ENCODE measurements at regions not wholly inside any gene's neighbourhood (a gene's known extent, or its start where the extent isn't known, plus 50 kb on each side); places are given as distances from the start of the nearest gene placed in this dataset.

DNA sequence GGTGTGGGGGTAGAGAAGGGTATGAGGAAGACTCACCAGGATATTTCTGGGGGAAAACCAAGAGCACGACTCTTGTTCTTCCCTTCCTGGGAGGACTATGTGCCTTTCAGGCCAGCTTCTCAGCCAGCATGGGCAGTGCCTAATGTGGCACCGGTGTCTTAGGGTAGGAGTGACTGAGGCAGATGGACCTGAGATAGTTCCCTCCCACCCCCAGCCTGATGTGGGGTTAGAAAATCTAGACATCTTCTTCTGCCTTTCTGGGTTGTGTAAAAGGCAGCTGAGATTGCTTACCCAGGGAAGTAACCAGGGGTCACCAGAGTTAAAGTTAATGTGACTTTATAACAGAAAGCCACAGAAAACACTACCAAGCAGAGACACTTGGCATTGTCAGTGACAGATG lies 127.3 kb downstream of the TMA16 start:
- Histone ChIP-seq H2AFZ (ENCODE audit: low read length, unreplicated experiment) (no peak overlapping the region), H3K27me3 (ENCODE audit: insufficient read depth, low read length) (no peaks in the 10 kb centered on the region), H3K27ac (ENCODE audit: low read depth, low read length) (no peak overlapping the region), H3K4me3 (ENCODE audit: low read depth, low read length) (no peak overlapping the region), H3K36me3 (ENCODE audit: insufficient read depth, low read length) (no peaks in the 10 kb centered on the region), H3K79me2 (ENCODE audit: control insufficient read depth, insufficient read depth, low read length, unreplicated experiment) (no peaks in the 10 kb centered on the region), H3K4me1 (ENCODE audit: control insufficient read depth, insufficient read depth, low read length, unreplicated experiment) (no peaks in the 10 kb centered on the region)

- Histone ChIP-seq H3K4me1 (ENCODE audit: control insufficient read depth, insufficient read depth, low read length, unreplicated experiment) (no peaks in the 10 kb centered on the region), H2AFZ (ENCODE audit: low read length, unreplicated experiment) (no peak overlapping the region), H3K27me3 (ENCODE audit: insufficient read depth, low read length) (no peaks in the 10 kb centered on the region), H3K4me3 (ENCODE audit: low read depth, low read length) (no peak overlapping the region), H3K36me3 (ENCODE audit: insufficient read depth, low read length) (no peaks in the 10 kb centered on the region), H3K79me2 (ENCODE audit: control insufficient read depth, insufficient read depth, low read length, unreplicated experiment) (no peaks in the 10 kb centered on the region), H3K27ac (ENCODE audit: low read depth, low read length) (no peak overlapping the region)
These were observed 128.0 kb downstream of the TMA16 start for GRCh38 chr4:163622379-163623035.

- Histone ChIP-seq H3K27ac (ENCODE audit: low read depth, low read length) (no peak overlapping the region), H3K4me3 (ENCODE audit: low read depth, low read length) (no peak overlapping the region), H3K79me2 (ENCODE audit: control insufficient read depth, insufficient read depth, low read length, unreplicated experiment) (no peaks in the 10 kb centered on the region), H2AFZ (ENCODE audit: low read length, unreplicated experiment) (no peak overlapping the region), H3K36me3 (ENCODE audit: insufficient read depth, low read length) (no peaks in the 10 kb centered on the region), H3K27me3 (ENCODE audit: insufficient read depth, low read length) (no peaks in the 10 kb centered on the region), H3K4me1 (ENCODE audit: control insufficient read depth, insufficient read depth, low read length, unreplicated experiment) (no peaks in the 10 kb centered on the region)
These were observed 129.3 kb downstream of the TMA16 start for GRCh38 chr4:163623787-163624186.

DNA sequence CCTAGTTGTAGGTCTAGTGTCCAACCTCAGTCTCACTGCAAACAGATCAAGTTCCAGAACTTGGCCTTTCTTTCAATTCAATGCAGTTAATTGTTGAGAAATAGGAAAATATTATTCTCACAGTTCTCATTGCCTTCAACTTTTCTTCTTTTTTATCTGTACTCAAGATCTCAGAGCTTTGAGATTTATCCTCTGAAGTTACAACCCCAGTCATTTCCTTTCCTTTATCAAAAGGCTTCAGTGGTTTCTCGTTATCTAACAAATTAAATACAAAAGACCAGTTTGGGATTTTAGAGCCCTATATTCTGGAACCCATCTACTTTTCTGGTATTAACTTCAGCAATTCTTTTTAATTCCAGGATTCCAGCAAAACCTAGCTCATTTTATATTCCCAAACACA lies 130.2 kb downstream of the TMA16 start:
- H3K27ac ChIP-seq (ENCODE audit: low read depth, low read length) = no peak overlapping the region
- H3K27me3 ChIP-seq (ENCODE audit: insufficient read depth, low read length) = no peaks in the 10 kb centered on the region
- H3K79me2 ChIP-seq (ENCODE audit: control insufficient read depth, insufficient read depth, low read length, unreplicated experiment) = no peaks in the 10 kb centered on the region
- no peak overlapping the region for H3K4me3 ChIP-seq (ENCODE audit: low read depth, low read length)
- H3K36me3 ChIP-seq (ENCODE audit: insufficient read depth, low read length) = no peaks in the 10 kb centered on the region
- no peak overlapping the region for H2AFZ ChIP-seq (ENCODE audit: low read length, unreplicated experiment)
- H3K4me1 ChIP-seq (ENCODE audit: control insufficient read depth, insufficient read depth, low read length, unreplicated experiment) = no peaks in the 10 kb centered on the region

- Histone ChIP-seq H3K4me1 (ENCODE audit: control insufficient read depth, insufficient read depth, low read length, unreplicated experiment) (no peaks in the 10 kb centered on the region), H3K27ac (ENCODE audit: low read depth, low read length) (no peak overlapping the region), H3K27me3 (ENCODE audit: insufficient read depth, low read length) (no peaks in the 10 kb centered on the region), H3K4me3 (ENCODE audit: low read depth, low read length) (no peak overlapping the region), H3K36me3 (ENCODE audit: insufficient read depth, low read length) (no peaks in the 10 kb centered on the region), H2AFZ (ENCODE audit: low read length, unreplicated experiment) (no peak overlapping the region), H3K79me2 (ENCODE audit: control insufficient read depth, insufficient read depth, low read length, unreplicated experiment) (no peaks in the 10 kb centered on the region)
These were observed 136.8 kb downstream of the TMA16 start for GRCh38 chr4:163631288-163631687.

GRCh38 chr4:163638909-163639308 lies 144.4 kb downstream of the TMA16 start:
- Histone ChIP-seq H3K27me3 (ENCODE audit: insufficient read depth, low read length) (no peaks in the 10 kb centered on the region), H3K27ac (ENCODE audit: low read depth, low read length) (no peak overlapping the region), H2AFZ (ENCODE audit: low read length, unreplicated experiment) (no peak overlapping the region), H3K4me1 (ENCODE audit: control insufficient read depth, insufficient read depth, low read length, unreplicated experiment) (no peaks in the 10 kb centered on the region), H3K4me3 (ENCODE audit: low read depth, low read length) (no peak overlapping the region), H3K36me3 (ENCODE audit: insufficient read depth, low read length) (no peaks in the 10 kb centered on the region), H3K79me2 (ENCODE audit: control insufficient read depth, insufficient read depth, low read length, unreplicated experiment) (no peaks in the 10 kb centered on the region)

- H3K36me3 ChIP-seq (ENCODE audit: insufficient read depth, low read length) = no peaks in the 10 kb centered on the region
- H2AFZ ChIP-seq (ENCODE audit: low read length, unreplicated experiment) = no peak overlapping the region
- H3K4me1 ChIP-seq (ENCODE audit: control insufficient read depth, insufficient read depth, low read length, unreplicated experiment) = no peaks in the 10 kb centered on the region
- no peak overlapping the region for H3K27ac ChIP-seq (ENCODE audit: low read depth, low read length)
- H3K79me2 ChIP-seq (ENCODE audit: control insufficient read depth, insufficient read depth, low read length, unreplicated experiment) = no peaks in the 10 kb centered on the region
- no peak overlapping the region for H3K4me3 ChIP-seq (ENCODE audit: low read depth, low read length)
- no peaks in the 10 kb centered on the region for H3K27me3 ChIP-seq (ENCODE audit: insufficient read depth, low read length)
These were observed 155.1 kb downstream of the TMA16 start for GRCh38 chr4:163649557-163650091.

DNA sequence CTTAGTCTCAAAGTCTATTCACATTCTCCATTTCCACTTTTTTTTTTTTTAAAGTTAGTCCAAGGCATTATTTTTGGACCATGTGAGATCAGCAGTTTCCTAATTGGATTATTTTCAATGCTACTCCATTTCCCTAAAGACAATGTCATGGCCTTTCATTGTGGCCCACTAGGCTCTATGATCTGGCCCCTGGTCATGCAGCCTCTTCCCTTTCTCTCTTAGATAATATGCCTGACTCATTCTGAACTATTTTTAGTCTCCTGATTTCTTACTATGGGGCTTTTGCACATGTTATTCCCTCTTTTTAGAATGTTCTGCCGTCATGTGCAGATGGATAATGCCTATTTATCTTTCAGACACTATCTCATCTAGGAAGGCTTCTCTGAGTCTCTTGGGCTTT lies 157.3 kb downstream of the TMA16 start:
- no peaks in the 10 kb centered on the region for H3K27me3 ChIP-seq (ENCODE audit: insufficient read depth, low read length)
- H3K79me2 ChIP-seq (ENCODE audit: control insufficient read depth, insufficient read depth, low read length, unreplicated experiment) = no peaks in the 10 kb centered on the region
- H3K4me3 ChIP-seq (ENCODE audit: low read depth, low read length) = no peak overlapping the region
- no peak overlapping the region for H2AFZ ChIP-seq (ENCODE audit: low read length, unreplicated experiment)
- H3K4me1 ChIP-seq (ENCODE audit: control insufficient read depth, insufficient read depth, low read length, unreplicated experiment) = no peaks in the 10 kb centered on the region
- no peak overlapping the region for H3K27ac ChIP-seq (ENCODE audit: low read depth, low read length)
- no peaks in the 10 kb centered on the region for H3K36me3 ChIP-seq (ENCODE audit: insufficient read depth, low read length)

DNA sequence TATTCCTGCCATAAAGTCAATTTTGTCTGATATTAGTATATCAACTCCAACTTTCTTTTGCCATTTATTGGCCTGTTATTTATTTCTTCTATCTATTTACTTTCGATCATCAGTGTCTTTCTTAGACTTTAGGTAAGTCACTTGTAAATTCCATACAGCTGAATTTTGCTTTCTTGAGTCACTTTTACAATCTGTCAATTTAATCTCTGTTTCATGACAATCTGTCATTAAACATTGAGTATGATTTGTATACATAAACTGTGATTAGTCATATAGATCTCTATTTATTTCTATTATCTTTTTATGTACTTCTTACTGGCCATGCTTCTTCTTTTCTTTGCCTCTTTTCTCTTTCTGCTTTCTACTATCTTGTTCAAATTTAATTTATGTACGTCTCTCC lies 160.1 kb downstream of the TMA16 start:
- Histone ChIP-seq H3K79me2 (ENCODE audit: control insufficient read depth, insufficient read depth, low read length, unreplicated experiment) (no peaks in the 10 kb centered on the region), H2AFZ (ENCODE audit: low read length, unreplicated experiment) (no peak overlapping the region), H3K4me1 (ENCODE audit: control insufficient read depth, insufficient read depth, low read length, unreplicated experiment) (no peaks in the 10 kb centered on the region), H3K36me3 (ENCODE audit: insufficient read depth, low read length) (no peaks in the 10 kb centered on the region), H3K4me3 (ENCODE audit: low read depth, low read length) (no peak overlapping the region), H3K27me3 (ENCODE audit: insufficient read depth, low read length) (no peaks in the 10 kb centered on the region), H3K27ac (ENCODE audit: low read depth, low read length) (no peak overlapping the region)

GRCh38 chr4:163660636-163661035 lies 166.1 kb downstream of the TMA16 start:
- Histone ChIP-seq H3K27ac (ENCODE audit: low read depth, low read length) (no peak overlapping the region), H3K4me1 (ENCODE audit: control insufficient read depth, insufficient read depth, low read length, unreplicated experiment) (no peaks in the 10 kb centered on the region), H2AFZ (ENCODE audit: low read length, unreplicated experiment) (no peak overlapping the region)

GRCh38 chr4:163662768-163663167 lies 168.3 kb downstream of the TMA16 start:
- Histone ChIP-seq H3K4me1 (ENCODE audit: control insufficient read depth, insufficient read depth, low read length, unreplicated experiment) (no peaks in the 10 kb centered on the region), H3K27ac (ENCODE audit: low read depth, low read length) (no peak overlapping the region), H2AFZ (ENCODE audit: low read length, unreplicated experiment) (no peak overlapping the region), H3K4me3 (ENCODE audit: low read depth, low read length) (no peak overlapping the region), H3K27me3 (ENCODE audit: insufficient read depth, low read length) (no peaks in the 10 kb centered on the region), H3K79me2 (ENCODE audit: control insufficient read depth, insufficient read depth, low read length, unreplicated experiment) (no peaks in the 10 kb centered on the region), H3K36me3 (ENCODE audit: insufficient read depth, low read length) (no peaks in the 10 kb centered on the region)

More at GRCh38 chr4:163660636-163661035, 166.1 kb downstream of the TMA16 start:
- no peaks in the 10 kb centered on the region for H3K27me3 ChIP-seq (ENCODE audit: insufficient read depth, low read length)
- H3K36me3 ChIP-seq (ENCODE audit: insufficient read depth, low read length) = no peaks in the 10 kb centered on the region
- no peaks in the 10 kb centered on the region for H3K79me2 ChIP-seq (ENCODE audit: control insufficient read depth, insufficient read depth, low read length, unreplicated experiment)
- H3K4me3 ChIP-seq (ENCODE audit: low read depth, low read length) = no peak overlapping the region

Measured in ACC112 (cell line).